ENCODE measurements at regions not wholly inside any gene's neighbourhood (a gene's known extent, or its start where the extent isn't known, plus 50 kb on each side); places are given as distances from the start of the nearest gene placed in this dataset.

GRCh38 chr2:173764094-173764493, 201.1 kb downstream of the SP3 start:
- Histone ChIP-seq H3K9me3 (no peaks in the 10 kb centered on the region), H3K27me3 (no peaks in the 10 kb centered on the region), H3K36me3 (no peaks in the 10 kb centered on the region), H3K4me1 (no peaks in the 10 kb centered on the region), H3K4me3 (ENCODE audit: low read depth, low read length) (no peak overlapping the region)
- no peak for DNase-seq
- TF ChIP-seq, protein P1, sequence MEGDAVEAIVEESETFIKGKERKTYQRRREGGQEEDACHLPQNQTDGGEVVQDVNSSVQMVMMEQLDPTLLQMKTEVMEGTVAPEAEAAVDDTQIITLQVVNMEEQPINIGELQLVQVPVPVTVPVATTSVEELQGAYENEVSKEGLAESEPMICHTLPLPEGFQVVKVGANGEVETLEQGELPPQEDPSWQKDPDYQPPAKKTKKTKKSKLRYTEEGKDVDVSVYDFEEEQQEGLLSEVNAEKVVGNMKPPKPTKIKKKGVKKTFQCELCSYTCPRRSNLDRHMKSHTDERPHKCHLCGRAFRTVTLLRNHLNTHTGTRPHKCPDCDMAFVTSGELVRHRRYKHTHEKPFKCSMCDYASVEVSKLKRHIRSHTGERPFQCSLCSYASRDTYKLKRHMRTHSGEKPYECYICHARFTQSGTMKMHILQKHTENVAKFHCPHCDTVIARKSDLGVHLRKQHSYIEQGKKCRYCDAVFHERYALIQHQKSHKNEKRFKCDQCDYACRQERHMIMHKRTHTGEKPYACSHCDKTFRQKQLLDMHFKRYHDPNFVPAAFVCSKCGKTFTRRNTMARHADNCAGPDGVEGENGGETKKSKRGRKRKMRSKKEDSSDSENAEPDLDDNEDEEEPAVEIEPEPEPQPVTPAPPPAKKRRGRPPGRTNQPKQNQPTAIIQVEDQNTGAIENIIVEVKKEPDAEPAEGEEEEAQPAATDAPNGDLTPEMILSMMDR (IDR thresholded peaks at IDR 0.05; ENCODE audit: low read depth, low read length) = no peak

GRCh38 chr2:173766537-173767289, 198.5 kb downstream of the SP3 start:
- no peaks in the 10 kb centered on the region for H3K9me3 ChIP-seq
- no peak overlapping the region for H3K4me3 ChIP-seq (ENCODE audit: low read depth, low read length)
- TF ChIP-seq, protein P1 (IDR thresholded peaks at IDR 0.05; ENCODE audit: low read depth, low read length) = no peak
- no peaks in the 10 kb centered on the region for H3K36me3 ChIP-seq
- H3K4me1 ChIP-seq = no peaks in the 10 kb centered on the region
- no peak for DNase-seq
- peaks cover 4% of the 10 kb centered on the region for H3K27me3 ChIP-seq

GRCh38 chr2:173770947-173771678, 194.1 kb downstream of the SP3 start:
- H3K4me1 ChIP-seq = no peaks in the 10 kb centered on the region
- no peaks in the 10 kb centered on the region for H3K36me3 ChIP-seq
- peaks cover 8% of the 10 kb centered on the region for H3K27me3 ChIP-seq
- TF ChIP-seq, protein P1 (IDR thresholded peaks at IDR 0.05; ENCODE audit: low read depth, low read length) = no peak
- H3K4me3 ChIP-seq (ENCODE audit: low read depth, low read length) = no peak overlapping the region
- no peak for DNase-seq
- no peaks in the 10 kb centered on the region for H3K9me3 ChIP-seq

DNA sequence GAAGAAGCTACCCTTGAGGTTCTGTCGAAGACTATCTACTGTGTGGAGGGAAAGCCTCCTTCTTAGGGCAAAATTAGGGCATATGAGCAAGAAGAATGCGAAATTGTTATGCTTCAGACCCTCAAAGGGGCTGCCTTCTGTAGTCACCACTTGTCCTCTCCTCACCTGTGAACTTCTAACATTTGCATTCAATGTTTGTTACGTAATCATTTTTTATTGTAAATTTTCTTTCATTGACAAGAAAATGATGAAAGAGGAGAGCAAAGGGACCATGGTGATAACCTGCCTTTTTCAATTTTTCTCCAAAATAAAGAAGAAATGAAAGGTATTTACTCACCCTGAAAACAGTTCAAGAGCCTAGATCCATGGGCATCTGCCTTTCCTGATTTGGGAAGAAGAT, 193.0 kb downstream of the SP3 start:
- Histone ChIP-seq H3K9me3 (no peaks in the 10 kb centered on the region), H3K4me3 (ENCODE audit: low read depth, low read length) (no peak overlapping the region), H3K36me3 (no peaks in the 10 kb centered on the region), H3K27me3 (peaks cover 8% of the 10 kb centered on the region), H3K4me1 (no peaks in the 10 kb centered on the region)
- DNase-seq = no peak
- TF ChIP-seq, protein P1 (IDR thresholded peaks at IDR 0.05; ENCODE audit: low read depth, low read length) = no peak

DNA sequence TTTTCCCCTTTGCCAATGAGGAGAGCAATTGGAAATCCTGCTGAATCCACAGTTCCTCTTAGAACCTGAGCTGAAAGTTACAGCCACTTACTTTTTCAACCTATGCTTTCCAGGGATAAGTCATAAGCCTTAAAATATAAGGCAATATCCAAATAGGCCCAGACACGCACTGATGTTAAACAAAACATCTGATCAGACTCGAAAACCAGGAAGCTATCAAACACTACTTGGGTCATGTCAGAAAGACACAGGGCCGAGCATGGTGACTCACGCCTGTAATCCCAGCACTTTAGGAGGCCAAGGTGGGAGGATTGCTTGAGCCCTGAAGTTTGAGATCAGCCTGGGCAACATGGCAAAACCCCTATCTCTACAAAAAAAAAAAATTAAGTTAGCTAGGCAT, 192.1 kb downstream of the SP3 start:
- TF ChIP-seq, protein P1 (IDR thresholded peaks at IDR 0.05; ENCODE audit: low read depth, low read length) = no peak
- no peak for DNase-seq
- H3K36me3 ChIP-seq = no peaks in the 10 kb centered on the region
- H3K4me3 ChIP-seq (ENCODE audit: low read depth, low read length) = no peak overlapping the region
- H3K9me3 ChIP-seq = no peaks in the 10 kb centered on the region
- H3K4me1 ChIP-seq = no peaks in the 10 kb centered on the region
- H3K27me3 ChIP-seq = peaks cover 8% of the 10 kb centered on the region

DNA sequence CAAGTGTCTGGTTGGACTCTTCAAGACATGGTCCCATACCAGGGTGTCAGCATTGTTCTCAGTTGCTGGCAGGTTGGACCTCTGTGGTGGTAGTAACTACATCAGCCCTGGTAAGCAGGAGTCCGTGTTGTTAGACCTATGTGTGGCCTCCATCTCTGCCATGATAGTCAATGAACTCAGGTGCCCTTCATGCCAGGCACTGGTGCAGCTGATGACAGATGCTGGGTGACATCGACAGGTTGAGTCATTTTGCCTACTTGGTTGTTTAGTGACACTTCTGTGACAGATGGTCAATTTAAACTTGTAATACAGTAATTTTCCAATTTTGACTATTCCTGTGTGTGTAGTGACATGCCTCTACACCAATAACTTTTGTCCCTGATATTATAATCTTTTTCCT, 189.7 kb downstream of the SP3 start:
- DNase-seq = no peak
- Histone ChIP-seq H3K4me1 (no peaks in the 10 kb centered on the region), H3K27me3 (peaks cover 8% of the 10 kb centered on the region), H3K4me3 (ENCODE audit: low read depth, low read length) (no peak overlapping the region), H3K9me3 (no peaks in the 10 kb centered on the region), H3K36me3 (no peaks in the 10 kb centered on the region)
- TF ChIP-seq, protein P1 (IDR thresholded peaks at IDR 0.05; ENCODE audit: low read depth, low read length) = no peak
